ENCODE measurements at regions not wholly inside any gene's neighbourhood (a gene's known extent, or its start where the extent isn't known, plus 50 kb on each side); places are given as distances from the start of the nearest gene placed in this dataset.

DNA sequence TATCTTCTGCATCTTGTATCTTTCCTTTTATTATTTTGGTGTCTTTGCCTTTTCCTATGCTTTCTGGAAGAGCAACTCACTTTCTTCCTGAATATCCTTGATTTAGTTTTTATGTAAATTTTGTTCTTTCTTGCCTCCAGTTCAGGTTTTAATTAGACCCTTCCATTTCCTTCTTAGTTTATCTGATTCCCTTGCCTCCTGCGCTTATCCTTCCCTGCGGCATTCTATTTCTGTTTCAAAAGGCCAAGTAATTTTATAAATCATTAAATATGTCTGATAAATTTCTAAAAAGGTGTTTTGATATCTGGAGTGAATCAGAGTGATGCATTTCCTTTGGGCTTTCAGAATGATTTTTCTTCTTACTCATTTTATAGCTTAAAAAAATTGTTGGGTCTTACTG is 167.7 kb upstream of the WDR11 start:
- no peaks in the 10 kb centered on the region for H3K9me3 ChIP-seq (ENCODE audit: control insufficient read depth, low read depth, low read length)
- no peak for TF ChIP-seq EZH2 (IDR thresholded peaks at IDR 0.05; ENCODE audit: low read length)
- TF ChIP-seq, protein P1, sequence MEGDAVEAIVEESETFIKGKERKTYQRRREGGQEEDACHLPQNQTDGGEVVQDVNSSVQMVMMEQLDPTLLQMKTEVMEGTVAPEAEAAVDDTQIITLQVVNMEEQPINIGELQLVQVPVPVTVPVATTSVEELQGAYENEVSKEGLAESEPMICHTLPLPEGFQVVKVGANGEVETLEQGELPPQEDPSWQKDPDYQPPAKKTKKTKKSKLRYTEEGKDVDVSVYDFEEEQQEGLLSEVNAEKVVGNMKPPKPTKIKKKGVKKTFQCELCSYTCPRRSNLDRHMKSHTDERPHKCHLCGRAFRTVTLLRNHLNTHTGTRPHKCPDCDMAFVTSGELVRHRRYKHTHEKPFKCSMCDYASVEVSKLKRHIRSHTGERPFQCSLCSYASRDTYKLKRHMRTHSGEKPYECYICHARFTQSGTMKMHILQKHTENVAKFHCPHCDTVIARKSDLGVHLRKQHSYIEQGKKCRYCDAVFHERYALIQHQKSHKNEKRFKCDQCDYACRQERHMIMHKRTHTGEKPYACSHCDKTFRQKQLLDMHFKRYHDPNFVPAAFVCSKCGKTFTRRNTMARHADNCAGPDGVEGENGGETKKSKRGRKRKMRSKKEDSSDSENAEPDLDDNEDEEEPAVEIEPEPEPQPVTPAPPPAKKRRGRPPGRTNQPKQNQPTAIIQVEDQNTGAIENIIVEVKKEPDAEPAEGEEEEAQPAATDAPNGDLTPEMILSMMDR (optimal IDR thresholded peaks at IDR 0.05 in 1 of 3, IDR thresholded peaks at IDR 0.05 in 1 of 3, conservative IDR thresholded peaks at IDR 0.05 in 1 of 3; ENCODE audit: extremely low read depth in 1 of 3, insufficient read depth in 2 of 3, low read length in 3 of 3), result no peak
- no peak for DNase-seq (ENCODE audit: low read depth, low spot score)
- H3K9me1 ChIP-seq (ENCODE audit: control insufficient read depth, extremely low read depth, insufficient read depth, low read length), result no peaks in the 10 kb centered on the region
- no peak overlapping the region for H2AFZ ChIP-seq (ENCODE audit: control insufficient read depth, low read length)
- no peak overlapping the region for H3K27ac ChIP-seq (ENCODE audit: control insufficient read depth, insufficient read depth, low read length)
- no peaks in the 10 kb centered on the region for H3K27me3 ChIP-seq (ENCODE audit: control insufficient read depth, extremely low read depth, insufficient read depth, low read length)
- no peak for FAIRE-seq
- H3K9ac ChIP-seq (ENCODE audit: control insufficient read depth, extremely low read depth, insufficient read depth, low read length), result no peak overlapping the region
- H3K79me2 ChIP-seq (ENCODE audit: control insufficient read depth, insufficient read depth, low read length), result no peaks in the 10 kb centered on the region
- dilution Hi-C loops (cut with MboI; ENCODE audit: extremely low pct_ligation_motif_present, low sequenced_read_pairs), result no loop called here
- no peak overlapping the region for H3K4me3 ChIP-seq (ENCODE audit: control insufficient read depth in 2 of 3, extremely low read depth in 1 of 3, insufficient read depth in 2 of 3, low read depth in 1 of 3, low read length in 3 of 3)
- H3K4me1 ChIP-seq (ENCODE audit: control insufficient read depth, extremely low read depth, insufficient read depth, low read length), result no peaks in the 10 kb centered on the region
- no peak overlapping the region for H3K4me2 ChIP-seq (ENCODE audit: control insufficient read depth, extremely low read depth, insufficient read depth, low read depth, low read length)
- no peaks in the 10 kb centered on the region for H3K36me3 ChIP-seq (ENCODE audit: control insufficient read depth in 2 of 2, extremely low read depth in 1 of 2, insufficient read depth in 2 of 2, low read length in 2 of 2)
- H4K20me1 ChIP-seq (ENCODE audit: control insufficient read depth, extremely low read depth, insufficient read depth, low read length), result no peaks in the 10 kb centered on the region

- dilution Hi-C loops (cut with MboI; ENCODE audit: extremely low pct_ligation_motif_present, low sequenced_read_pairs), result no loop called here
- H3K27ac ChIP-seq (ENCODE audit: control insufficient read depth, insufficient read depth, low read length), result no peak overlapping the region
- no peaks in the 10 kb centered on the region for H3K79me2 ChIP-seq (ENCODE audit: control insufficient read depth, insufficient read depth, low read length)
- TF ChIP-seq, protein P1 (optimal IDR thresholded peaks at IDR 0.05 in 1 of 3, IDR thresholded peaks at IDR 0.05 in 1 of 3, conservative IDR thresholded peaks at IDR 0.05 in 1 of 3; ENCODE audit: extremely low read depth in 1 of 3, insufficient read depth in 2 of 3, low read length in 3 of 3), result no peak
- H3K4me2 ChIP-seq (ENCODE audit: control insufficient read depth, extremely low read depth, insufficient read depth, low read depth, low read length), result no peak overlapping the region
- no peak overlapping the region for H3K9ac ChIP-seq (ENCODE audit: control insufficient read depth, extremely low read depth, insufficient read depth, low read length)
- H3K9me1 ChIP-seq (ENCODE audit: control insufficient read depth, extremely low read depth, insufficient read depth, low read length), result no peaks in the 10 kb centered on the region
- no peaks in the 10 kb centered on the region for H4K20me1 ChIP-seq (ENCODE audit: control insufficient read depth, extremely low read depth, insufficient read depth, low read length)
- H3K4me3 ChIP-seq (ENCODE audit: control insufficient read depth in 2 of 3, extremely low read depth in 1 of 3, insufficient read depth in 2 of 3, low read depth in 1 of 3, low read length in 3 of 3), result no peak overlapping the region
- no peaks in the 10 kb centered on the region for H3K27me3 ChIP-seq (ENCODE audit: control insufficient read depth, extremely low read depth, insufficient read depth, low read length)
- FAIRE-seq, result no peak
- H2AFZ ChIP-seq (ENCODE audit: control insufficient read depth, low read length), result no peak overlapping the region
- no peak for DNase-seq (ENCODE audit: low read depth, low spot score)
- H3K36me3 ChIP-seq (ENCODE audit: control insufficient read depth in 2 of 2, extremely low read depth in 1 of 2, insufficient read depth in 2 of 2, low read length in 2 of 2), result no peaks in the 10 kb centered on the region
- no peaks in the 10 kb centered on the region for H3K9me3 ChIP-seq (ENCODE audit: control insufficient read depth, low read depth, low read length)
- H3K4me1 ChIP-seq (ENCODE audit: control insufficient read depth, extremely low read depth, insufficient read depth, low read length), result no peaks in the 10 kb centered on the region
These were observed 166.9 kb upstream of the WDR11 start for GRCh38 chr10:120684226-120684625.
